Caki2 (cell line): ENCODE measurements at regions not wholly inside any gene's neighbourhood (a gene's known extent, or its start where the extent isn't known, plus 50 kb on each side); places are given as distances from the start of the nearest gene placed in this dataset.

Experiments used
- DNase-seq: peaks from one replicate; pipeline ENCODE4 v3.0.0-alpha.2; 2015; ENCODE audit warnings: low read depth
- in situ Hi-C: cut with HindIII; loops from 2 replicates; pipeline ENCODE4 v1.10.0; 2016; ENCODE audit warnings: low sequenced_read_pairs, low pct_unique_long_range_greater_than_20kb, mixed read lengths

- in situ Hi-C loops: no loop called here
- no peak for DNase-seq
Measured at GRCh38 chr22:48050836-48051235, 1288.4 kb downstream of the TBC1D22A start.

GRCh38 chr22:48049116-48049515, 1286.7 kb downstream of the TBC1D22A start:
- in situ Hi-C loops: no loop called here
- DNase-seq: no peak

- no peak for DNase-seq
- in situ Hi-C loops: no loop called here
Measured at GRCh38 chr22:48047722-48048500, 1285.5 kb downstream of the TBC1D22A start.

- DNase-seq: no peak
- in situ Hi-C loops: no loop called here
Measured at GRCh38 chr22:48045369-48045768, 1282.9 kb downstream of the TBC1D22A start.

GRCh38 chr22:48044487-48045060, 1282.1 kb downstream of the TBC1D22A start:
- in situ Hi-C loops: no loop called here
- no peak for DNase-seq

- DNase-seq: no peak
- in situ Hi-C loops: no loop called here
Measured at GRCh38 chr22:48043581-48043980, 1281.1 kb downstream of the TBC1D22A start.

- no peak for DNase-seq
- in situ Hi-C loops: no loop called here
Measured at GRCh38 chr22:48042621-48043395, 1280.4 kb downstream of the TBC1D22A start.

- in situ Hi-C loops: no loop called here
- DNase-seq: no peak
Measured at GRCh38 chr22:48039326-48039725, 1276.9 kb downstream of the TBC1D22A start.

- in situ Hi-C loops: no loop called here
- no peak for DNase-seq
Measured at GRCh38 chr22:48037618-48038017, 1275.2 kb downstream of the TBC1D22A start.

GRCh38 chr22:48035897-48036296, 1273.4 kb downstream of the TBC1D22A start:
- in situ Hi-C loops: no loop called here
- no peak for DNase-seq

GRCh38 chr22:48031589-48031988, 1269.1 kb downstream of the TBC1D22A start:
- no peak for DNase-seq
- in situ Hi-C loops: no loop called here

- no peak for DNase-seq
- in situ Hi-C loops: no loop called here
Measured at GRCh38 chr22:48025096-48025495, 1262.6 kb downstream of the TBC1D22A start.

GRCh38 chr22:48021991-48022401, 1259.5 kb downstream of the TBC1D22A start:
- in situ Hi-C loops: no loop called here
- DNase-seq: no peak

- in situ Hi-C loops: no loop called here
- no peak for DNase-seq
Measured at GRCh38 chr22:48018346-48018745, 1255.9 kb downstream of the TBC1D22A start.

- in situ Hi-C loops: no loop called here
- no peak for DNase-seq
Measured at GRCh38 chr22:48015701-48016100, 1253.3 kb downstream of the TBC1D22A start.

- in situ Hi-C loops: no loop called here
- DNase-seq: no peak
Measured at GRCh38 chr22:48004936-48005335, 1242.5 kb downstream of the TBC1D22A start.

GRCh38 chr22:48004038-48004437, 1241.6 kb downstream of the TBC1D22A start:
- no peak for DNase-seq
- in situ Hi-C loops: no loop called here

- in situ Hi-C loops: no loop called here
- DNase-seq: no peak
Measured at GRCh38 chr22:48001101-48001500, 1238.7 kb downstream of the TBC1D22A start.

- no peak for DNase-seq
- in situ Hi-C loops: no loop called here
Measured at GRCh38 chr22:47997612-47998011, 1235.2 kb downstream of the TBC1D22A start.
